GM18951 (cell line): ENCODE measurements at regions not wholly inside any gene's neighbourhood (a gene's known extent, or its start where the extent isn't known, plus 50 kb on each side); places are given as distances from the start of the nearest gene placed in this dataset.

Experiments used
- POLR2A ChIP-seq: IDR thresholded peaks from 4 replicates; pipeline ENCODE4 v1.6.1; 2011; ENCODE audit warnings: mild to moderate bottlenecking; ENCODE audit not compliant: insufficient read length, insufficient read depth; ENCODE audit errors: extremely low read depth
- in situ Hi-C: fragments of 300-500 bp; cut with MboI; formaldehyde crosslinking; loops from one replicate; pipeline ENCODE4 v1.12.0; 2022; ENCODE audit warnings: low sequenced_read_pairs, mixed read lengths, inconsistent platforms; ENCODE audit not compliant: unreplicated experiment

DNA sequence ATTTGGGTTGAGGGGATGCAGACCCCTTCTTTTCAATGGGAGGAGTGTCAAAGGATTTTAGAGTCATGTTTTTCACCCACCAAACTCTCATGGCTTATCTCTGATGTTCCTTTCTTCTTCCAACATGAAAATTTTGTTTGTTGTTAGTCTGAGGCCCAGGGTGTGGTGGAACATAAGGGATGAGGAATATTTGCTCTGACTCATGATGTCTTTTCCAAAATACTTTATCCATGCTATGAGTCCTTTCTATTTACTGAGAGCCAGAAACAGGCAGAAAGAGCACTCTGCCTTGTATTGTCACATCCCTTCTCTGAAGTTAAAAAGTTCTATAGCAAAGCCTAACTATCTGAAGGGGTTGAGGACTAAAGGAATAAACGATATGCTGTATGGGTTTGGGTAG lies 61.6 kb upstream of the GYPA start:
- in situ Hi-C loops: no loop called here
- no peak for TF ChIP-seq POLR2A

GRCh38 chr4:144203155-144203554 lies 62.6 kb upstream of the GYPA start:
- in situ Hi-C loops: no loop called here
- TF ChIP-seq POLR2A: no peak

DNA sequence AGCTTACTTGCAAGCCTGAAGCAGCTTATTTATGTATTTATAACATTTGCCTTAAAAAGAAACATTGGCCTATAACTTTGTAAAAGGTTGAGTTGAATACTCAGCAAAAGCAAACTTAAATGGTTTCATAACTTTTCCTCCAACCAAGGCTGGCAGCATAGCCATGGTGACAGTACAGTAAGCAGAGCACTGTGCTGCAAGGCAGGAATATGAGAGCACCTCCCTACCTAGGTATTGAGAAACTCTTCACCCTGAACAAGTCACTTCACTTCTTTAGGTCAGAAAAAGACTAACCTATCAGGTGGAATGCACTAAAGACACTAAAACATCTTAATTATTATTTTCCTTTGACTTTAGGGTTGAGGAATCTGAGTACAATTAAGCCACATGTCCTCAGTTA lies 63.9 kb upstream of the GYPA start:
- no peak for TF ChIP-seq POLR2A
- in situ Hi-C loops: no loop called here

DNA sequence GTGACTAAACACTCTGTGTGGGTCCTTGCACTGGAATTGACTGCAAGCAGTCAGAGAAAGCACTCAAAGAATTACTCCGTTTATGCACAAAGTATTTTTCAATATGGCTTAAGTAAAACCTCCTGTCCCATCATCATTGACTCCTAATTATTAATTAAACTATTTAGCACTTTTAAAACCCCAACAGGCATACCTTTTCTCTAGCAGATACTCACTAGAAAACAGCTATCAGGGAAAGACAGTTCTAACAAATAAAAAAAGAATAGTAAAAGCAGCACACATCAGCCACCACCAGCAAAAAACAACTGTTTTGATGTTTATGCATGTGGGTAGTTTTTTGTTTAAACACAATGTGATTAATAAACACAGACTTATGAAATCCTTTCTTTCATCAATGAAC lies 66.2 kb upstream of the GYPA start:
- in situ Hi-C loops: no loop called here

DNA sequence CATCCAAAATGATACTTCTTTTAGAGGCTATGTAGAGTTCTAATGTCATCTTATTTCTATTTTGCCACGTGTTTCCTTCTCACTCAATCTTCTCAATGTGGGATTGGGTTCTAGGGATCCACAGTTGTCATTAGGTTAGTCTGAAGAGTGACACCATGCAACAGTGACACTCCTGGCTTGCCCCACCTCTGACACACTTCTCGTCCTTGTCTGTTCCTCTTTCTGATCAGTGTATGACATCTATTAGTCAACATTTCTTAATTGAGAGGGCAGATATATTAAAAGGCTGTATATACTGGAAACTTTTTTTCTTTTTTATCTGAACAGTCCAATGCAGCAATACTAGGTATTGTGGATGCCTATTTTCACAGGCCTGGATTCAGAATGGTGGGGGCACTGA lies 67.6 kb upstream of the GYPA start:
- no peak for TF ChIP-seq POLR2A
- in situ Hi-C loops: no loop called here

More for the DNA sequence above, 66.2 kb upstream of the GYPA start:
- TF ChIP-seq POLR2A: no peak

GRCh38 chr4:144209491-144209890 lies 69.0 kb upstream of the GYPA start:
- no peak for TF ChIP-seq POLR2A
- in situ Hi-C loops: no loop called here

DNA sequence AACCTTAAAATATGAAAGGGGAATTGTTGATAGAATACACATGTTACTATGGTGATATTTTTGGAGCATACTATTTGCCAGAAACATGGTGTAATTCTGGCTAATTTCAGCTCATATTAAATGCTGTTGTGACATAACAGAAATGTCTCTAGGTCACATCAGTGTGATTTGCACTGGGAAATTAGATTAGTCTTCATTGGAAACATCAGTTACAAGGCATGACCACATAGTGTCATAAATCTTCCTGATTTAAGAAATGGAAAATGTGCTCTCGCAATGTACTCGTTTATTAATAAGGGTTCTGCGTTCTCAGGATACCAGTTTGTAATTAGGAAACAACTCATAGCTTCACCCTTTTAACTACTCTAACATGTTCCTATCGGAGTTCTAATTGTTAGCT lies 72.9 kb upstream of the GYPA start:
- in situ Hi-C loops: no loop called here
- TF ChIP-seq POLR2A: no peak

DNA sequence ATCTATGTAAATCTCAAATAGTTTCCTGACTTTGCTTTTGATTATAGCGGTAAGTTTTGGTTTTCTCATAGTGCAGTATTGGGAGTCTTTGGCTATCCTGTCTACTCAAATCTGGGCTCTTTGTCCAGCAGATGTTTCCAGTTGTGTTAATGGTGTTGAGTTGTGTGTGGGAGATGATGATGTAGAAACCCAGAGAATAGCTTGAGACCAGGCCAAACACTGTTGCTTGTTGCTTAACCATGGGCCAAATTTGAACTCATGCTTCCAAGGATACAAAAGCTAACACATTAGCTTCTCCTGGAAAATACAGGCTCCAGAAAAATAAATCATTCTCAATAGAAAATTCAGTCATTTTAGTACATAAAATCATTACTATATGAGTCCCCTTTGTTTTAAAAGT lies 82.6 kb upstream of the GYPA start:
- no peak for TF ChIP-seq POLR2A
- in situ Hi-C loops: no loop called here

DNA sequence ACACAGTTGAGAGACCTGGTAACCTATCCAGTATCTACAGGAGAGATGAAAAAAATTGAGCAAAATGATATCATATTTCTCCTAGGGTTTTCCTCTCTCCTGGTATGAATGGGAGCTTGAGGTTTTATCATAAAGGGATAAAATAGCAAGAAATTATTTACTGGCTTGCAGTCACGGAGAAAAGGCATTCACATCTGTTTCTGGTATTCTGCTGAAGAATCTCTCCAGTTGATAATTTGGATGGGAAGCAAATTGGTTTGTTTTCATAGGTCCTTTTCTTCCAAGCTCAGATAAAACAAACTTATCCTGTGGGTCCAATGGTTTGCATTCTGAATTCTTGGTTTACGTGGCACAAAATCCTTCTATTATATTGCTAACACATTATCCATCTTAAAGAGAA lies 83.1 kb upstream of the GYPA start:
- in situ Hi-C loops: no loop called here
- TF ChIP-seq POLR2A: no peak

DNA sequence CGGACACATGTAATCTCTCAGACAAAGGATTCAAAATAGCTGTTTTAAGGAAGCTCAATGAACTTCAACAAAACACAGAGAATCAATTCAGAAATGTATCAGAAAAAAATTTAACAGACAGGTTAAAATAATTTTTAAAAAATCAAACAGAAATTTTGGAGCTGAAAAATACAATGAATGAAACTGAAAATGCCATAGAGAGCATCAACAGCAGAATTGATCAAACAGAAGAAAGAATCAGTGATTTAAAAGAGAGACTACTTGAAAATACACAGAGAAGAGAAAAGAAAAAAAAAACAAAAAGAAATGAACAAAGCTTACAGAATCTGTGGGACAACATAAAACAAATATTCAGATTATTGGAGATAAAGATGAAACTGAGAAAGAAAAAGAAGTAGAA lies 118.8 kb upstream of the GYPA start:
- no peak for TF ChIP-seq POLR2A
- in situ Hi-C loops: no loop called here

DNA sequence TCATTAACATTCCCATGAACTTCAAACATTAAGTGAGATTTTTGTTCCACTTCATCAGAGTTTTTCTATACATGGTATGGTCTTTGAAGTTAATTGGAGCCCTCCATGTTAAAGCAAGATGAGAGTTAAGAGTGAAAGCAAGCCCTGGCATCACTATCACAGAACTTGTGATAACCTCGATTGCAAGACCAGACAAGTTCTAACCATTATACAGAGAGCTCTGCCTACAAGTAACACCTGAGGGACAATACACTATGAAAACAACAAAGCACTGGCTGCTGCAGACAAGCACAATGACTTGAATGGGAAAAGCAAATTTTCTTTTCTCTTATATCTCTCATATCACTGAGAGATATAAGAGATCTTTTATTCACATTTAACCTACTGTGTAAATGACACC lies 126.6 kb upstream of the GYPA start:
- in situ Hi-C loops: no loop called here
- TF ChIP-seq POLR2A: no peak

GRCh38 chr4:144280688-144281087 lies 140.2 kb upstream of the GYPA start:
- in situ Hi-C loops: no loop called here
- TF ChIP-seq POLR2A: no peak

GRCh38 chr4:144283526-144283925 lies 143.0 kb upstream of the GYPA start:
- in situ Hi-C loops: no loop called here
- no peak for TF ChIP-seq POLR2A

DNA sequence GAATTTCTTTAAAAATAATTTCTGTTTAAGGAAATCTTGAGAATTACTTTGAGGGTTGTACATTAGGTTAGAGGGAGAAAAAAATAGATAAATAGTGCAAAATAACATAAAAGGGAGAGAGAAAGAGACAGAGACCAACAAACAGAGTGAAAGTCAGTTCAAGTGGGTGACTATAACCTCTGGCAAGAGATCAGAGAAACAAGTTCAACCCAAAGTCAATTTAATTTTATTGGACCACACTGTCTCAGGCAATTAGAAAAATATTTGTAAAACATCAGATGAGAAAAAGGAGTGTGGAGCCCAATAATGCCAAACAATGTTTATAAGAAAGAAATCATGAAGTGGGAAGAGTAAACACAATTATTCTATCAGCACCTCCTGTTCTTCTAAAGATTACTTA lies 143.5 kb upstream of the GYPA start:
- TF ChIP-seq POLR2A: no peak
- in situ Hi-C loops: no loop called here
